HCT116 (cell line): ENCODE measurements at regions not wholly inside any gene's neighbourhood (a gene's known extent, or its start where the extent isn't known, plus 50 kb on each side); places are given as distances from the start of the nearest gene placed in this dataset.

Source experiments
- CTCF ChIP-seq, 3 experiments: fragments of 200-600 bp in 1 of 3; sonication (generic) in 1 of 3; IDR thresholded peaks in 2 of 3; conservative IDR thresholded peaks in 1 of 3; 2 replicates each; pipeline ENCODE4 v1.5.1; 2012 to 2017; ENCODE audit warnings: low read depth in 2 of 3, low read length in 2 of 3, antibody characterized with exemption in 1 of 3, borderline replicate concordance in 1 of 3, control low read depth in 1 of 3, mild to moderate bottlenecking in 1 of 3, mixed read lengths in 1 of 3, mixed run types in 1 of 3, moderate library complexity in 1 of 3; ENCODE audit not compliant: insufficient read depth in 1 of 3
- EGR1 ChIP-seq: IDR thresholded peaks from 2 replicates; pipeline ENCODE4 v1.6.1; 2012; ENCODE audit warnings: low read depth
- EZH2 ChIP-seq: fragments of 200-600 bp; sonication (generic); IDR thresholded peaks from 2 replicates; pipeline ENCODE4 v1.6.1; 2017; ENCODE audit warnings: antibody characterized with exemption, mixed run types
- FOSL1 ChIP-seq: IDR thresholded peaks from 2 replicates; pipeline ENCODE4 v1.6.1; 2012; ENCODE audit warnings: low read depth
- POLR2A ChIP-seq: IDR thresholded peaks from 2 replicates; pipeline ENCODE4 v1.7.0; 2011; ENCODE audit warnings: borderline replicate concordance; ENCODE audit not compliant: insufficient read depth, insufficient read length; ENCODE audit errors: extremely low read depth
- SIN3A ChIP-seq: IDR thresholded peaks from 2 replicates; pipeline ENCODE4 v1.6.1; 2012; ENCODE audit warnings: low read depth
- SP1 ChIP-seq: IDR thresholded peaks from 2 replicates; pipeline ENCODE4 v1.6.1; 2012; ENCODE audit warnings: low read depth
- ZNF274 ChIP-seq: fragments of 200-500 bp; sonication (Bioruptor generic); IDR thresholded peaks from 2 replicates; pipeline ENCODE4 v1.6.1; 2014; ENCODE audit warnings: mild to moderate bottlenecking, low read depth, low read length, inconsistent platforms
- TF ChIP-seq, protein P1 (sequence below): IDR thresholded peaks from 2 replicates; pipeline ENCODE4 v1.6.1; 2011; ENCODE audit warnings: mild to moderate bottlenecking, low read length, moderate library complexity; ENCODE audit not compliant: insufficient replicate concordance; ENCODE audit errors: extremely low read depth

GRCh38 chr6:6796818-6797217 lies 208.3 kb downstream of the LY86 start:
- TF ChIP-seq CTCF (IDR thresholded peaks at IDR 0.05 in 2 of 3, conservative IDR thresholded peaks at IDR 0.05 in 1 of 3; ENCODE audit: borderline replicate concordance in 1 of 3, insufficient read depth in 1 of 3, low read depth in 2 of 3, low read length in 2 of 3) (no peak), ZNF274 (no peak), POLR2A (no peak), FOSL1 (no peak), EZH2 (no peak), SIN3A (no peak), SP1 (no peak), EGR1 (no peak)
- TF ChIP-seq, protein P1, sequence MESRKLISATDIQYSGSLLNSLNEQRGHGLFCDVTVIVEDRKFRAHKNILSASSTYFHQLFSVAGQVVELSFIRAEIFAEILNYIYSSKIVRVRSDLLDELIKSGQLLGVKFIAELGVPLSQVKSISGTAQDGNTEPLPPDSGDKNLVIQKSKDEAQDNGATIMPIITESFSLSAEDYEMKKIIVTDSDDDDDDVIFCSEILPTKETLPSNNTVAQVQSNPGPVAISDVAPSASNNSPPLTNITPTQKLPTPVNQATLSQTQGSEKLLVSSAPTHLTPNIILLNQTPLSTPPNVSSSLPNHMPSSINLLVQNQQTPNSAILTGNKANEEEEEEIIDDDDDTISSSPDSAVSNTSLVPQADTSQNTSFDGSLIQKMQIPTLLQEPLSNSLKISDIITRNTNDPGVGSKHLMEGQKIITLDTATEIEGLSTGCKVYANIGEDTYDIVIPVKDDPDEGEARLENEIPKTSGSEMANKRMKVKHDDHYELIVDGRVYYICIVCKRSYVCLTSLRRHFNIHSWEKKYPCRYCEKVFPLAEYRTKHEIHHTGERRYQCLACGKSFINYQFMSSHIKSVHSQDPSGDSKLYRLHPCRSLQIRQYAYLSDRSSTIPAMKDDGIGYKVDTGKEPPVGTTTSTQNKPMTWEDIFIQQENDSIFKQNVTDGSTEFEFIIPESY: no peak
